Activated B cell treated with CpG ODN at 0.5 μM for 24 hours (primary cell): ENCODE measurements at regions not wholly inside any gene's neighbourhood (a gene's known extent, or its start where the extent isn't known, plus 50 kb on each side); places are given as distances from the start of the nearest gene placed in this dataset.

Experiments
- ATAC-seq: fragments of 200-7000 bp; cut with Tn5 transposase; one replicate; pipeline ENCODE4 v1.10.0; 2021; ENCODE audit warnings: low read depth, mild to moderate bottlenecking, moderate library complexity
- CTCF ChIA-PET: fragments of 350-600 bp; sonication (Branson Sonifier 250); formaldehyde crosslinking; loops from one replicate; lab custom pipeline; 2021; ENCODE audit warnings: antibody characterized with exemption; lab: Charles Lee
- POLR2A ChIA-PET: fragments of 350-600 bp; sonication (Branson Sonifier 250); formaldehyde crosslinking; loops from one replicate; lab custom pipeline; 2021; ENCODE audit warnings: antibody characterized with exemption; lab: Charles Lee
- DNase-seq: peaks from one replicate; pipeline ENCODE4 v3.0.0; 2022
- H3K27ac Mint-ChIP-seq: one replicate; pipeline ENCODE4 v1.8.0; 2020; ENCODE audit warnings: mixed read lengths
- H3K27me3 Mint-ChIP-seq: one replicate; pipeline ENCODE4 v1.8.0; 2021; ENCODE audit warnings: mixed read lengths
- H3K36me3 Mint-ChIP-seq: one replicate; pipeline ENCODE4 v1.8.0; 2021; ENCODE audit warnings: low read depth, mixed read lengths
- H3K4me1 Mint-ChIP-seq: one replicate; pipeline ENCODE4 v1.8.0; 2021; ENCODE audit warnings: mixed read lengths
- H3K4me3 Mint-ChIP-seq: one replicate; pipeline ENCODE4 v1.8.0; 2020; ENCODE audit warnings: mild to moderate bottlenecking, mixed read lengths
- H3K9me3 Mint-ChIP-seq: one replicate; pipeline ENCODE4 v1.8.0; 2020; ENCODE audit warnings: mixed read lengths
- intact Hi-C: fragments of 100-400 bp; cut with micrococcal nuclease; formaldehyde crosslinking; loops from one replicate; pipeline ENCODE4 v1.15.1; 2024
- TF ChIP-seq, protein P1 (sequence below): fragments of 200-600 bp; IDR thresholded peaks from one replicate; pipeline ENCODE4 v1.8.0; 2022; ENCODE audit warnings: antibody characterized with exemption, mild to moderate bottlenecking

DNA sequence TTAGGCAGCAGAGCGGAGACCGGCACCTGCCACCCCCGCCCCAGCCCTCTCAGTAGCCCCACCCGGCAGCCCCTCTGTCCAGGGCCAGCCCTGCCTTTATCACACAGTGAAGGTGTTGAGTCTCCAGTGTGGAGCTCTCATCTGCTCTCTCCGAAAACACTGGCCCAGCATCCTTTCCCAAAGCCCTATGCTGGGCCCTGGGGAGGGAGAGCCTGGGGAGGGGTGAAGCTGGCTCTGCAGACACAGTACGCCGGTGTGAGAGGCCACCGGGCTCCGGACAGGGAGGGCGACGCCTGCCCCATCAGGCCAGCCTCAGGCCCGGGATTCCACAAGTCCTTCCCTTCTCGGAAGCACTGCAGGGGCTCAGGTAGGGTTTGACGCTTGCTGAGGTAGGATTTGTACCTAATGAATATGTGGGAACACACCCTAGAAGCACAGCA is 186.9 kb downstream of the ERMARD start:
- peaks cover 11% of the 10 kb centered on the region for H3K27me3 Mint-ChIP-seq
- ChIA-PET CTCF (no interaction called here), POLR2A (no interaction called here)
- ATAC-seq (no peak), DNase-seq (no peak)
- H3K9me3 Mint-ChIP-seq = peaks cover under 1% of the 10 kb centered on the region
- no peak overlapping the region for H3K4me3 Mint-ChIP-seq
- TF ChIP-seq, protein P1, sequence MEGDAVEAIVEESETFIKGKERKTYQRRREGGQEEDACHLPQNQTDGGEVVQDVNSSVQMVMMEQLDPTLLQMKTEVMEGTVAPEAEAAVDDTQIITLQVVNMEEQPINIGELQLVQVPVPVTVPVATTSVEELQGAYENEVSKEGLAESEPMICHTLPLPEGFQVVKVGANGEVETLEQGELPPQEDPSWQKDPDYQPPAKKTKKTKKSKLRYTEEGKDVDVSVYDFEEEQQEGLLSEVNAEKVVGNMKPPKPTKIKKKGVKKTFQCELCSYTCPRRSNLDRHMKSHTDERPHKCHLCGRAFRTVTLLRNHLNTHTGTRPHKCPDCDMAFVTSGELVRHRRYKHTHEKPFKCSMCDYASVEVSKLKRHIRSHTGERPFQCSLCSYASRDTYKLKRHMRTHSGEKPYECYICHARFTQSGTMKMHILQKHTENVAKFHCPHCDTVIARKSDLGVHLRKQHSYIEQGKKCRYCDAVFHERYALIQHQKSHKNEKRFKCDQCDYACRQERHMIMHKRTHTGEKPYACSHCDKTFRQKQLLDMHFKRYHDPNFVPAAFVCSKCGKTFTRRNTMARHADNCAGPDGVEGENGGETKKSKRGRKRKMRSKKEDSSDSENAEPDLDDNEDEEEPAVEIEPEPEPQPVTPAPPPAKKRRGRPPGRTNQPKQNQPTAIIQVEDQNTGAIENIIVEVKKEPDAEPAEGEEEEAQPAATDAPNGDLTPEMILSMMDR = no peak
- H3K36me3 Mint-ChIP-seq = no peaks in the 10 kb centered on the region
- intact Hi-C loops = no loop called here
- no peaks in the 10 kb centered on the region for H3K4me1 Mint-ChIP-seq
- no peak overlapping the region for H3K27ac Mint-ChIP-seq

DNA sequence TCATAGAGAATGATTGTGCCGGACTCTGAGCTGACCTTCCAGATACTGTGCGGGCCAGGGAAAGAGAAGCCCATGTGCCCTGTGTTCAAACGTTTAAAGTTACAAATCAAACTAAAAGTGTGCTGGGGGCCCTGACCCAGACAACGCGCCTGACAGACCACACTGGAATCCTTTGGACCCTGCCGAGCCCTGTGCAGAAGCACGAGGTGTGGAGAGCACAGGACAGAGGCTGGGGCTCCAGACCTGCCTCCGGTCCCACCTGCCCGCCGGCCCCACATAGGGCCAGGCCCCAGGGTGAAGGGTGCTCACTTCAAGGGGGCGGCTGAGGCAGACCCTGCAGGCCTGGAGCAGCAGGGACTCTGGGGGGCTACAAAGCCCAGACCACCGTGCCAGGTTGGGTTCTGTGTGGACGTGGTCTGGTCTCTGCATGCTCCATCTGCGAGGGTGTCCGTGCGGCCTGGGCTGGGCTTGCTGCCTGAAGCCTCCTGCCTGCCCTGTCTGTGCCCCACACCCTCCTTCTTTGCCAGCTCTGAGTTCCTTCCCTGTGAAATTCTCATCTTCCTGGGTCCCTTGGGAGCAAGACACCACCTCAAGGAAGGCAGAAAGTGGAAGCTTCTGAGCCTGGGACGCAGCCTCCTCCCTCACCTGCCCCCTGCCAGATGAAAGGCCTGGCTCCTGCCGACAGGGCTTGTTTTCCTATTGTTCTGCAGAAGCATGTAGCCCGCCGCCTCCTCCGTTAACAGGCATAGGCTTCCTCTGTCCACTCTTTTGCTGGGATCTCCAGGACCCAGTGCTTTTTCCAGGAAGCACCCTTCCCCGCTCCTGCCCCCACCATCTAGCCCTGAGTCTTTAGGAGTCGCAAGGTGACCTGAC is 186.2 kb downstream of the ERMARD start:
- Mint-ChIP-seq H3K9me3 (no peaks in the 10 kb centered on the region), H3K4me1 (no peaks in the 10 kb centered on the region), H3K36me3 (no peaks in the 10 kb centered on the region), H3K4me3 (no peak overlapping the region), H3K27ac (no peak overlapping the region), H3K27me3 (peaks cover 10% of the 10 kb centered on the region)
- TF ChIP-seq, protein P1 = no peak
- ATAC-seq (no peak), DNase-seq (no peak)
- POLR2A ChIA-PET = no interaction called here
- CTCF ChIA-PET = no interaction called here
- intact Hi-C loops = no loop called here

DNA sequence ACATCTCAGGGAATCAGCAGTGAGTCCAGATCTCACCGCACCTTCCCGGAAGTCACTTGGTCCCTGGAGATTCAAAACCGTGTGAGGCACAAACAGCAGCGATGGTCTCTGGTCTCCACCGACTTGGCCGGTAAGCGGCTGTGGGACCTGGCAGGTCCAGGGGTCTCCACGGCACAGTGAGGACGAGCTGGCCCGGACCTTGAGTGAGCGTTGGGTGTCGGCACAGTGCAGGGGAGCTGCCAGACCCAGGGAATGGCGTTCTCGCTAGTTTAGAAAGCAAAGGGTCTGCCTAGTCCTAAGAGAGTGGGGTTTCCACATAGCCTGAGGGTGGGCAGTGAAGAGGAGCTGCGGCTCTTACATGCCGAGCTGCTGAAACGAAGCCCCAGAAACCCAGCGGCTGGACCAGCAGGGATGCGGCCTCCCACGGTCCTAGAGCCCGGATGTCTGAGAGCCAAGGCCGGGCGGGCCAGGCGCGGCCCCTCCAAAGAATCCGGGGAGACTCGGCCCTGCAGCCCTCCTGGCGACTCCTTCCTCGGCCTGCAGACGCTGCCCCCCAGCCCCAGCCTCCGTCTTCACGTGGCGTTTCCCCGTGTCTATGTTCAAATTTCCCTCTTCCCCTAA is 185.0 kb downstream of the ERMARD start:
- Mint-ChIP-seq H3K27me3 (peaks cover 10% of the 10 kb centered on the region), H3K9me3 (no peaks in the 10 kb centered on the region), H3K27ac (no peak overlapping the region), H3K4me1 (no peaks in the 10 kb centered on the region), H3K4me3 (no peak overlapping the region), H3K36me3 (no peaks in the 10 kb centered on the region)
- DNase-seq (no peak), ATAC-seq (no peak)
- intact Hi-C loops = no loop called here
- POLR2A ChIA-PET = no interaction called here
- CTCF ChIA-PET = no interaction called here
- TF ChIP-seq, protein P1 = no peak

DNA sequence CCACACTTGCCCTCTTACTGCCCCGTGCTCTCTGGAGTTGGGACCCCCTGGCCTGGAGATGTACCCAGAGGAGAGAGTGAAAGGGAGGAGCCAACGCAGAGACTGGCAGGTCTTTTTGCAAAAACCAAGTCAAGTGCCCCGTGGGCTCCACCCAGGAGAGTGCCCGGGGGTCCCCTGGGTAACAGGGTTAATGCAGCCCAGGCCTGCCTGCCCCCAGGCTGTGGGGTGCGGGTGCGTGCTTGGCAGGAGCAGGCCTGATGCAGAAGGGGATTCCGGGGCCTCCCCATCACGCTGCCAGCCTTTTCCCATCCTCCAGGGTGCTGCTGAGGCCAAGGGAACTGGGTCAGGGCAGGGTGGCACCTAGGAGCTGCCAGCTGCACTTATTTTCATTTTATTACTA is 184.4 kb downstream of the ERMARD start:
- Mint-ChIP-seq H3K27me3 (peaks cover 7% of the 10 kb centered on the region), H3K4me3 (no peak overlapping the region), H3K4me1 (no peaks in the 10 kb centered on the region), H3K9me3 (no peaks in the 10 kb centered on the region), H3K36me3 (no peaks in the 10 kb centered on the region), H3K27ac (no peak overlapping the region)
- TF ChIP-seq, protein P1 = no peak
- no peak for DNase-seq
- POLR2A ChIA-PET = no interaction called here
- intact Hi-C loops = no loop called here
- CTCF ChIA-PET = no interaction called here
- ATAC-seq = no peak

DNA sequence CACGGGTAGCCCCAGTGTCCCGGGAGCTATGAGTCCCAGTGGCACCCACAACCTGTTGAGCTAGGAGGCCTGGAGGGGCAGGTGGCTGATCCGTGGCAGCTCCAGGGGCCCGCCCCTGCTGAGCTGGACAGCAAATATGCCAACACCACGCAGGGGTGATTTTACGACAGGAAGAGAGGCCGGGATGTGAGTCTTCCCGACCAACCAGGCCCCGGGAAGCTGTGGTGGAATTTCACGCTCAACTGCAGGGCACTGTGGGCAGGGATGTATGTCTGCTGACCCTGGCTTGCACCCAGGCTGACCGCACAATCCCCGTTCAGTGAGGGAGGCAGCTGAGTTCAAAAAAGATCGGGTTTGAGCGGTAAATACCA is 183.9 kb downstream of the ERMARD start:
- Mint-ChIP-seq H3K4me3 (no peak overlapping the region), H3K36me3 (no peaks in the 10 kb centered on the region), H3K4me1 (no peaks in the 10 kb centered on the region), H3K9me3 (no peaks in the 10 kb centered on the region), H3K27me3 (peaks cover 7% of the 10 kb centered on the region), H3K27ac (no peak overlapping the region)
- ChIA-PET POLR2A (no interaction called here), CTCF (no interaction called here)
- DNase-seq (no peak), ATAC-seq (no peak)
- TF ChIP-seq, protein P1 = no peak
- intact Hi-C loops = no loop called here
